ENCODE measurements at regions not wholly inside any gene's neighbourhood (a gene's known extent, or its start where the extent isn't known, plus 50 kb on each side); places are given as distances from the start of the nearest gene placed in this dataset.

DNA sequence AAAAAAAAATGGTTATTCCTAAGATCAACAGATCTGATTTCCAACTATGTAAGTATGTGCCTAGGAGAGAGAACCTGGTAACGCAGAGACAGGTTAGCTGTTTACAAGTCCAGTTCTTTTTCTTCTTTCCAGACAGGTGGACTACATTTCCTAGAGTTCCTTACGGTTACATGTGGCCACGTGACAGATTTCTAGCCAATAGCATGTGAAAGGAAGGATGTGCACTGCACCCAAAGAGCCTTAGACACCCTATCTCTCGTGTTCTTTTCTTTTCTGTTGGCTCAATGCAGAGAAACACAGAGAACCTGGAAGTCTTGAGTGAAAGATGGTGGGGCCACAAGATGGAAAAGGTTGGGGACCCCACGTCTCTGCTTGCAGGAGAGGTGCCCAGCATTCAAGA lies 375.9 kb downstream of the TNS1 start:
- Histone ChIP-seq H3K9me3 (replicated peaks; ENCODE audit: control insufficient read depth, insufficient read depth, low read length) (no peaks in the 10 kb centered on the region), H3K4me2 (ENCODE audit: control insufficient read depth, insufficient read depth) (no peak overlapping the region), H3K36me3 (ENCODE audit: control insufficient read depth in 2 of 2, insufficient read depth in 2 of 2, low read length in 1 of 2) (no peaks in the 10 kb centered on the region), H3K4me3 (no peak overlapping the region), H3K4me1 (ENCODE audit: control insufficient read depth, insufficient read depth, low read length) (no peaks in the 10 kb centered on the region), H3K27me3 (replicated peaks in 1 of 2; ENCODE audit: control insufficient read depth in 2 of 2, insufficient read depth in 2 of 2, low read length in 1 of 2) (peaks cover 2 to 6% of the 10 kb centered on the region in 2 experiments; a peak in 1 of 4 replicates), H3K79me2 (ENCODE audit: control insufficient read depth, insufficient read depth, low read length) (no peaks in the 10 kb centered on the region), H3K27ac (ENCODE audit: control insufficient read depth, insufficient read depth) (no peak overlapping the region), H2AFZ (ENCODE audit: control insufficient read depth, low read depth, low read length) (no peak overlapping the region), H4K20me1 (ENCODE audit: control insufficient read depth, insufficient read depth) (no peaks in the 10 kb centered on the region), H3K9ac (ENCODE audit: control insufficient read depth, insufficient read depth, low read length) (no peak overlapping the region)
- RAD21 ChIA-PET (ENCODE audit: unreplicated experiment) = no interaction called here
- POLR2A ChIA-PET = no interaction called here
- DNase-seq (ENCODE audit: low read depth, low spot score) = no peak
- FAIRE-seq = no peak
- in situ Hi-C loops (cut with MboI) (no loop called here), intact Hi-C loops (cut with micrococcal nuclease; ENCODE audit: unreplicated experiment) (no loop called here)
- ATAC-seq = no peak
- SMC1A ChIA-PET (ENCODE audit: uncharacterized antibody, unreplicated experiment) = no interaction called here
- peak; percentile 25 for TF ChIP-seq SIX5 (IDR thresholded peaks at IDR 0.05; ENCODE audit: low read depth, low read length, severe bottlenecking)
- TF ChIP-seq, protein P1, sequence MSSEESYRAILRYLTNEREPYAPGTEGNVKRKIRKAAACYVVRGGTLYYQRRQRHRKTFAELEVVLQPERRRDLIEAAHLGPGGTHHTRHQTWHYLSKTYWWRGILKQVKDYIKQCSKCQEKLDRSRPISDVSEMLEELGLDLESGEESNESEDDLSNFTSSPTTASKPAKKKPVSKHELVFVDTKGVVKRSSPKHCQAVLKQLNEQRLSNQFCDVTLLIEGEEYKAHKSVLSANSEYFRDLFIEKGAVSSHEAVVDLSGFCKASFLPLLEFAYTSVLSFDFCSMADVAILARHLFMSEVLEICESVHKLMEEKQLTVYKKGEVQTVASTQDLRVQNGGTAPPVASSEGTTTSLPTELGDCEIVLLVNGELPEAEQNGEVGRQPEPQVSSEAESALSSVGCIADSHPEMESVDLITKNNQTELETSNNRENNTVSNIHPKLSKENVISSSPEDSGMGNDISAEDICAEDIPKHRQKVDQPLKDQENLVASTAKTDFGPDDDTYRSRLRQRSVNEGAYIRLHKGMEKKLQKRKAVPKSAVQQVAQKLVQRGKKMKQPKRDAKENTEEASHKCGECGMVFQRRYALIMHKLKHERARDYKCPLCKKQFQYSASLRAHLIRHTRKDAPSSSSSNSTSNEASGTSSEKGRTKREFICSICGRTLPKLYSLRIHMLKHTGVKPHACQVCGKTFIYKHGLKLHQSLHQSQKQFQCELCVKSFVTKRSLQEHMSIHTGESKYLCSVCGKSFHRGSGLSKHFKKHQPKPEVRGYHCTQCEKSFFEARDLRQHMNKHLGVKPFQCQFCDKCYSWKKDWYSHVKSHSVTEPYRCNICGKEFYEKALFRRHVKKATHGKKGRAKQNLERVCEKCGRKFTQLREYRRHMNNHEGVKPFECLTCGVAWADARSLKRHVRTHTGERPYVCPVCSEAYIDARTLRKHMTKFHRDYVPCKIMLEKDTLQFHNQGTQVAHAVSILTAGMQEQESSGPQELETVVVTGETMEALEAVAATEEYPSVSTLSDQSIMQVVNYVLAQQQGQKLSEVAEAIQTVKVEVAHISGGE (CRISPR knock-in tag; IDR thresholded peaks at IDR 0.05) = no peak
- TF ChIP-seq, protein P2, sequence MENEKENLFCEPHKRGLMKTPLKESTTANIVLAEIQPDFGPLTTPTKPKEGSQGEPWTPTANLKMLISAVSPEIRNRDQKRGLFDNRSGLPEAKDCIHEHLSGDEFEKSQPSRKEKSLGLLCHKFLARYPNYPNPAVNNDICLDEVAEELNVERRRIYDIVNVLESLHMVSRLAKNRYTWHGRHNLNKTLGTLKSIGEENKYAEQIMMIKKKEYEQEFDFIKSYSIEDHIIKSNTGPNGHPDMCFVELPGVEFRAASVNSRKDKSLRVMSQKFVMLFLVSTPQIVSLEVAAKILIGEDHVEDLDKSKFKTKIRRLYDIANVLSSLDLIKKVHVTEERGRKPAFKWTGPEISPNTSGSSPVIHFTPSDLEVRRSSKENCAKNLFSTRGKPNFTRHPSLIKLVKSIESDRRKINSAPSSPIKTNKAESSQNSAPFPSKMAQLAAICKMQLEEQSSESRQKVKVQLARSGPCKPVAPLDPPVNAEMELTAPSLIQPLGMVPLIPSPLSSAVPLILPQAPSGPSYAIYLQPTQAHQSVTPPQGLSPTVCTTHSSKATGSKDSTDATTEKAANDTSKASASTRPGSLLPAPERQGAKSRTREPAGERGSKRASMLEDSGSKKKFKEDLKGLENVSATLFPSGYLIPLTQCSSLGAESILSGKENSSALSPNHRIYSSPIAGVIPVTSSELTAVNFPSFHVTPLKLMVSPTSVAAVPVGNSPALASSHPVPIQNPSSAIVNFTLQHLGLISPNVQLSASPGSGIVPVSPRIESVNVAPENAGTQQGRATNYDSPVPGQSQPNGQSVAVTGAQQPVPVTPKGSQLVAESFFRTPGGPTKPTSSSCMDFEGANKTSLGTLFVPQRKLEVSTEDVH (IDR thresholded peaks at IDR 0.05; ENCODE audit: low read depth, partially characterized antibody) = no peak
- TF ChIP-seq WRNIP1 (IDR thresholded peaks at IDR 0.05; ENCODE audit: borderline replicate concordance, low read depth, low read length) = no peak
- TF ChIP-seq, protein P3, sequence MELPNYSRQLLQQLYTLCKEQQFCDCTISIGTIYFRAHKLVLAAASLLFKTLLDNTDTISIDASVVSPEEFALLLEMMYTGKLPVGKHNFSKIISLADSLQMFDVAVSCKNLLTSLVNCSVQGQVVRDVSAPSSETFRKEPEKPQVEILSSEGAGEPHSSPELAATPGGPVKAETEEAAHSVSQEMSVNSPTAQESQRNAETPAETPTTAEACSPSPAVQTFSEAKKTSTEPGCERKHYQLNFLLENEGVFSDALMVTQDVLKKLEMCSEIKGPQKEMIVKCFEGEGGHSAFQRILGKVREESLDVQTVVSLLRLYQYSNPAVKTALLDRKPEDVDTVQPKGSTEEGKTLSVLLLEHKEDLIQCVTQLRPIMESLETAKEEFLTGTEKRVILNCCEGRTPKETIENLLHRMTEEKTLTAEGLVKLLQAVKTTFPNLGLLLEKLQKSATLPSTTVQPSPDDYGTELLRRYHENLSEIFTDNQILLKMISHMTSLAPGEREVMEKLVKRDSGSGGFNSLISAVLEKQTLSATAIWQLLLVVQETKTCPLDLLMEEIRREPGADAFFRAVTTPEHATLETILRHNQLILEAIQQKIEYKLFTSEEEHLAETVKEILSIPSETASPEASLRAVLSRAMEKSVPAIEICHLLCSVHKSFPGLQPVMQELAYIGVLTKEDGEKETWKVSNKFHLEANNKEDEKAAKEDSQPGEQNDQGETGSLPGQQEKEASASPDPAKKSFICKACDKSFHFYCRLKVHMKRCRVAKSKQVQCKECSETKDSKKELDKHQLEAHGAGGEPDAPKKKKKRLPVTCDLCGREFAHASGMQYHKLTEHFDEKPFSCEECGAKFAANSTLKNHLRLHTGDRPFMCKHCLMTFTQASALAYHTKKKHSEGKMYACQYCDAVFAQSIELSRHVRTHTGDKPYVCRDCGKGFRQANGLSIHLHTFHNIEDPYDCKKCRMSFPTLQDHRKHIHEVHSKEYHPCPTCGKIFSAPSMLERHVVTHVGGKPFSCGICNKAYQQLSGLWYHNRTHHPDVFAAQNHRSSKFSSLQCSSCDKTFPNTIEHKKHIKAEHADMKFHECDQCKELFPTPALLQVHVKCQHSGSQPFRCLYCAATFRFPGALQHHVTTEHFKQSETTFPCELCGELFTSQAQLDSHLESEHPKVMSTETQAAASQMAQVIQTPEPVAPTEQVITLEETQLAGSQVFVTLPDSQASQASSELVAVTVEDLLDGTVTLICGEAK (IDR thresholded peaks at IDR 0.05; ENCODE audit: borderline replicate concordance) = no peak
- no peak for TF ChIP-seq MTA3 (IDR thresholded peaks at IDR 0.05; ENCODE audit: borderline replicate concordance, low read length)
- TF ChIP-seq PAX5 (IDR thresholded peaks at IDR 0.05; ENCODE audit: borderline replicate concordance, low read depth, low read length) = no peak
- TF ChIP-seq NFYB (IDR thresholded peaks at IDR 0.05; ENCODE audit: insufficient read depth, low read depth, low read length) = peak; percentile 81
- TF ChIP-seq, protein P4, sequence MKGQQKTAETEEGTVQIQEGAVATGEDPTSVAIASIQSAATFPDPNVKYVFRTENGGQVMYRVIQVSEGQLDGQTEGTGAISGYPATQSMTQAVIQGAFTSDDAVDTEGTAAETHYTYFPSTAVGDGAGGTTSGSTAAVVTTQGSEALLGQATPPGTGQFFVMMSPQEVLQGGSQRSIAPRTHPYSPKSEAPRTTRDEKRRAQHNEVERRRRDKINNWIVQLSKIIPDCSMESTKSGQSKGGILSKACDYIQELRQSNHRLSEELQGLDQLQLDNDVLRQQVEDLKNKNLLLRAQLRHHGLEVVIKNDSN (IDR thresholded peaks at IDR 0.05; ENCODE audit: borderline replicate concordance, extremely low read length, insufficient read depth, low read depth, low read length) = peak; percentile 33
- TF ChIP-seq SP1 (IDR thresholded peaks at IDR 0.05; ENCODE audit: low read depth, low read length) = no peak
- CTCF ChIA-PET = interaction anchor here (0.7 kb wide), 1 partner anchor 24 kb away, joined by 3 read pairs; no protein-coding TSS in a partner anchor
- no TSS peak for BruUV-seq (replicated peaks)
- 17% methylated on average over 5 of the region's 5 CpGs for WGBS (ENCODE audit: insufficient coverage, insufficient replicate concordance, low lambda C conversion rate, missing lambda C conversion rate)

All from GM12878 (cell line).